ENCODE measurements at regions not wholly inside any gene's neighbourhood (a gene's known extent, or its start where the extent isn't known, plus 50 kb on each side); places are given as distances from the start of the nearest gene placed in this dataset.
"Not testable (repeated sequence)": the region's sequence is repeated elsewhere in the genome, so short reads cannot be mapped to it uniquely, and the experiment has no call there.

- no peaks in the 10 kb centered on the region for H3K27me3 Mint-ChIP-seq
These were observed 473.1 kb downstream of the XIRP2 start for GRCh38 chr2:167361426-167361825.

GRCh38 chr2:167355821-167356220 is 467.5 kb downstream of the XIRP2 start:
- no peaks in the 10 kb centered on the region for H3K9me3 Mint-ChIP-seq
- no peaks in the 10 kb centered on the region for H3K4me1 Mint-ChIP-seq
- no peak overlapping the region for H3K4me3 Mint-ChIP-seq
- ChIA-PET POLR2A (no interaction called here), CTCF (no interaction called here)
- DNase-seq = no peak
- no peak overlapping the region for H3K27ac Mint-ChIP-seq
- no peaks in the 10 kb centered on the region for H3K36me3 Mint-ChIP-seq (ENCODE audit: low read depth)
- no peaks in the 10 kb centered on the region for H3K27me3 Mint-ChIP-seq

More at GRCh38 chr2:167361426-167361825, 473.1 kb downstream of the XIRP2 start:
- CTCF ChIA-PET = no interaction called here
- Mint-ChIP-seq H3K9me3 (peaks cover 8% of the 10 kb centered on the region), H3K4me1 (no peaks in the 10 kb centered on the region), H3K4me3 (no peak overlapping the region), H3K36me3 (ENCODE audit: low read depth) (no peaks in the 10 kb centered on the region), H3K27ac (no peak overlapping the region)
- POLR2A ChIA-PET = no interaction called here
- no peak for DNase-seq

- POLR2A ChIA-PET = interaction anchor here (0.8 kb wide), 1 partner anchor 20 kb away, joined by 3 read pairs; no protein-coding TSS in a partner anchor
- Mint-ChIP-seq H3K4me1 (no peaks in the 10 kb centered on the region), H3K36me3 (ENCODE audit: low read depth) (no peaks in the 10 kb centered on the region), H3K27me3 (no peaks in the 10 kb centered on the region), H3K9me3 (no peaks in the 10 kb centered on the region), H3K27ac (no peak overlapping the region), H3K4me3 (no peak overlapping the region)
- CTCF ChIA-PET = no interaction called here
- no peak for DNase-seq
These were observed 465.5 kb downstream of the XIRP2 start for GRCh38 chr2:167353605-167354280.

GRCh38 chr2:167345559-167345958 is 457.3 kb downstream of the XIRP2 start:
- no peak for DNase-seq
- Mint-ChIP-seq H3K4me1 (no peaks in the 10 kb centered on the region), H3K27me3 (no peaks in the 10 kb centered on the region), H3K4me3 (no peak overlapping the region), H3K9me3 (no peaks in the 10 kb centered on the region), H3K36me3 (ENCODE audit: low read depth) (no peaks in the 10 kb centered on the region), H3K27ac (no peak overlapping the region)
- POLR2A ChIA-PET = no interaction called here
- CTCF ChIA-PET = no interaction called here

DNA sequence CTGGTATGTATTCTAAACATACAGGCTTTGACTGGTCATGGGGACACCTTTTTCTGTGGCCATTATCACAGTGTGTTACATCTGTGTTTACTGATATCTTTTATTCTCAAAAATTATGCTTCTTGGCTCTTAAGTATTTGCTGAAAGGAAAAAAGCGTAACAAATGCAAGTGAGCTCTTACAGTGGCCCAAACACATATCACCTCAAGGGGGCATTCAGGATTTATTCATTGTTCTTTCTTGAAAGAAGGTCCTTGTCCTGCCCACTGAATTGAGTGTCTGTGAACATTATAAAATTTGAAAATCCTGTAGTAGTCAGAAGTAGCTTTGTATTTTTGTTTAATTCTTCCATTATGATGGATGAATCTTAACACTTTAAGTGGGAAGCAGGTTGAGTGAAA is 454.5 kb downstream of the XIRP2 start:
- Mint-ChIP-seq H3K27me3 (no peaks in the 10 kb centered on the region), H3K36me3 (ENCODE audit: low read depth) (no peaks in the 10 kb centered on the region), H3K4me1 (no peaks in the 10 kb centered on the region), H3K9me3 (no peaks in the 10 kb centered on the region), H3K4me3 (no peak overlapping the region), H3K27ac (no peak overlapping the region)
- DNase-seq = no peak
- CTCF ChIA-PET = no interaction called here
- POLR2A ChIA-PET = no interaction called here

- H3K4me1 Mint-ChIP-seq = no peaks in the 10 kb centered on the region
- no peaks in the 10 kb centered on the region for H3K27me3 Mint-ChIP-seq
- DNase-seq = no peak
- CTCF ChIA-PET = no interaction called here
- POLR2A ChIA-PET = no interaction called here
- no peak overlapping the region for H3K4me3 Mint-ChIP-seq
- no peak overlapping the region for H3K27ac Mint-ChIP-seq
- H3K36me3 Mint-ChIP-seq (ENCODE audit: low read depth) = no peaks in the 10 kb centered on the region
- no peaks in the 10 kb centered on the region for H3K9me3 Mint-ChIP-seq
These were observed 452.0 kb downstream of the XIRP2 start for GRCh38 chr2:167340322-167340721.

DNA sequence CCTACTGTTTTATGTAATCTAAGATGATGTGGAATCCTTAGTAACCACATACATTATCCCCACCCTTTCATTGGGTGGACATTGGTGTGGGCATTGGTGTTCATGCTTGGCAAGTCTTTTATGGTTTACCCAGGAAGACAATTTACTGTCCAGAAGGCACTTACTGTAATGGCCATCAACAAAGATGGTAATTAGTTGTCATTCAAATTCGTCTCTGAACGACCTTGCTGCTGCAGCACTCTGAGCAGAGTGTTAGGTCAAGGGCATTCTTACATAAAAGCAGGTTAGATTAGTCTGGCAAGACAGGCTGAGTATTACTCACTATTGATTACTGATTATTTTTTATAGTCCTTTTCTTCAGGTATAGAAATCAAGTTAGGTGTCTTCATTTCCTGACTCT is 447.9 kb downstream of the XIRP2 start:
- Mint-ChIP-seq H3K9me3 (no peaks in the 10 kb centered on the region), H3K4me1 (no peaks in the 10 kb centered on the region), H3K27me3 (no peaks in the 10 kb centered on the region), H3K27ac (no peak overlapping the region), H3K36me3 (ENCODE audit: low read depth) (no peaks in the 10 kb centered on the region), H3K4me3 (no peak overlapping the region)
- POLR2A ChIA-PET = no interaction called here
- DNase-seq = no peak
- CTCF ChIA-PET = no interaction called here

DNA sequence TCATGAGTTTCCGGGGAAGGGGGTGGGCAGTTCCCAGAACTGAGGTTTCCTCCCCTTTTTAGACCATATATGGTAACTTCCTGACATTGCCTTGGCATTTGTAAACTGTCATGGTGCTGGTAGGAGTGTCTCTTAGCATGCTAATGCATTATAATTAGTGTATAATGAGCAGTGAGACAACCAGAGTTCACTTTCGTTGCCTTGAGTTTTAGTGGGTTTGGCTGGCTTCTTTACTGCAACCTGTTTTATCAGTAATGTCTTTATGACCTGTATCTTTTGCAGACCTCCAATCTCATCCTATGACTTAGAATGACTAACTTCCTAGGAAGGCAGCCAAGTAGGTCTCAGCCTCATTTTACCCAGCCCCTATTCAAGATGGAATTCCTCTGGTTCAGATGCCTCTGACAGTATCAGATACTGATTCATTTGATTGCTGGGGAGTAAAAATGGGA is 447.3 kb downstream of the XIRP2 start:
- Mint-ChIP-seq H3K4me1 (no peaks in the 10 kb centered on the region), H3K9me3 (no peaks in the 10 kb centered on the region), H3K36me3 (ENCODE audit: low read depth) (no peaks in the 10 kb centered on the region), H3K27ac (no peak overlapping the region), H3K27me3 (no peaks in the 10 kb centered on the region), H3K4me3 (no peak overlapping the region)
- ChIA-PET CTCF (no interaction called here), POLR2A (no interaction called here)
- DNase-seq = no peak

DNA sequence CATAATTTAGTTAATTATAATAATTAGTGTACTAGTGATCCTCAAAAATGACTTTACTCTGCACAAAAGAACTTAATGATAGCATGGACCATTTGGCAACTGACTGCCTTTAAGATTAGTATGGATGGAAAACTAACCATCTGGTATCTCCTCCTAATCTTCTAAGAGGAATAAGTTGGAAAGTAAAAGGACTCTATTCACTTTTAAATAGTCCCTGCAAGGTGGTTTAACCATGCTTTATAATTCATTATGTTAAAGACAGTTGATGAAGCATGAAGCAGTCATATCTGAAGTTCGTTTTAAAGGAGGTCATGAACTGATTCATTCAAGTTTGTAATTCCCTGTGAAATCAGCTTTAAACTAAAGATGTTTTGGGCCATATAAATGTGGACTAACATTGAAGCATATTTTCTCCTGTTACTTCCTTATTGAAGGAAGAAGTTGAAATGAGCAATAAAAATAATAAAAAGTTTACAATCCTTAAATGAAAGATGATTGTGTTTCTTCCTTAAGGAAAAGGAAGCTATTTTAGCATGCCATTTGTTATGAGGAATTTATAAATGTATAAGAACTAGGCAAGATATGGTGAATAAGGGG is 446.0 kb downstream of the XIRP2 start:
- Mint-ChIP-seq H3K4me3 (no peak overlapping the region), H3K36me3 (ENCODE audit: low read depth) (no peaks in the 10 kb centered on the region), H3K27me3 (no peaks in the 10 kb centered on the region), H3K4me1 (no peaks in the 10 kb centered on the region), H3K9me3 (no peaks in the 10 kb centered on the region), H3K27ac (no peak overlapping the region)
- CTCF ChIA-PET = no interaction called here
- no peak for DNase-seq
- POLR2A ChIA-PET = no interaction called here

DNA sequence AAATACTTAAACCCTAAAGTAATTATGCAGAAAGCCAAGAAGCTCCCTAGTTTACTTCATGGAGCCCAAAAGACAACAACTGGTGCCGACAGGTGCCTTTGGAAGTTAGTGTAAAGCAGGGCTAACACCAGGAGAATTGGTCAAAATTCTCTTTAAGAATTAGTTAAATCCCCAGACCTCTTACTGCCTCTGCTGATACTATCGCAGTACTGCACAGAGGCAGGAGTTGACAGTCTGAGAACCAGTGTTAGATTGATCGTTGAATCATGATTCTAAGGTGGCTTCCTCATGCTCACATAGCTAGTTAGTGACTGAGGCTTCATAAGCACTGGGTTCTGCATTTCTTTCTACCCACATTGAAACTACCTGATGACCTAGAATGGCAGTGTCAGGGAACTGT is 445.0 kb downstream of the XIRP2 start:
- H3K36me3 Mint-ChIP-seq (ENCODE audit: low read depth) = no peaks in the 10 kb centered on the region
- POLR2A ChIA-PET = no interaction called here
- no peak overlapping the region for H3K27ac Mint-ChIP-seq
- CTCF ChIA-PET = no interaction called here
- no peak overlapping the region for H3K4me3 Mint-ChIP-seq
- no peaks in the 10 kb centered on the region for H3K4me1 Mint-ChIP-seq
- H3K27me3 Mint-ChIP-seq = no peaks in the 10 kb centered on the region
- H3K9me3 Mint-ChIP-seq = no peaks in the 10 kb centered on the region
- DNase-seq = no peak

- POLR2A ChIA-PET = no interaction called here
- H3K4me3 Mint-ChIP-seq = no peak overlapping the region
- no peaks in the 10 kb centered on the region for H3K4me1 Mint-ChIP-seq
- no peak for DNase-seq
- CTCF ChIA-PET = no interaction called here
- H3K27ac Mint-ChIP-seq = no peak overlapping the region
- no peaks in the 10 kb centered on the region for H3K9me3 Mint-ChIP-seq
- no peaks in the 10 kb centered on the region for H3K36me3 Mint-ChIP-seq (ENCODE audit: low read depth)
- H3K27me3 Mint-ChIP-seq = no peaks in the 10 kb centered on the region
These were observed 444.1 kb downstream of the XIRP2 start for GRCh38 chr2:167332358-167332757.

DNA sequence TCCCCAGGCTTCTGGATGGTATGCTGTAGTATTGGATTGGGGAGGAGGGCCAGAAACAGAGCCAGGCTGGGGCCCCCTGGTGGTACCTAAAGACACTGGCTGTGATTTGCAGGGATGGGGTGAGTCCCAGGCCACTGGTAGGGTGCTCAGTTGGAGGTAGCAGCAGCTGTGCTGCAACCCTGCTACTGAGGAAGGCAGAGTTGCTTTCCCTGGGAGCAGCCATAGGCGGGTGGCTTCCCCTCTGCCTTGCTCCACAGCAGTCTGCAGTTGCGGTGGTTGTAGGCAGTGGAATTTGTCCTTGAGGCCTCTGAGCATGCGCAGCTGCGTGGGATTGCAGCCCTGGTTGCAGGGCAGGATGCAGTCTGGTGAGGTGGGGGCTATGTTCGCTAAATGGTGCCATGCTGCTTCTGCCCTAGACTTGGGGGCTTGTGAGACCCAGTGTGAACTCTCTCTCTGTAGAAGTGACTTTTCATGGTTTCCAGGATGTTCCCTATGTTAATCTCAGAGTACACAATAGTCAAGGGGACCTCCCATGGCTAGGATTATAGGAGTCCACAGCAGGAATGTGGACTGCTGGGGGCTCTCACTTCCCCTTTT is 443.5 kb downstream of the XIRP2 start:
- no peaks in the 10 kb centered on the region for H3K36me3 Mint-ChIP-seq (ENCODE audit: low read depth)
- no peaks in the 10 kb centered on the region for H3K27me3 Mint-ChIP-seq
- H3K27ac Mint-ChIP-seq = no peak overlapping the region
- ChIA-PET POLR2A (no interaction called here), CTCF (no interaction called here)
- DNase-seq = no peak
- H3K4me1 Mint-ChIP-seq = no peaks in the 10 kb centered on the region
- no peaks in the 10 kb centered on the region for H3K9me3 Mint-ChIP-seq
- H3K4me3 Mint-ChIP-seq = no peak overlapping the region

DNA sequence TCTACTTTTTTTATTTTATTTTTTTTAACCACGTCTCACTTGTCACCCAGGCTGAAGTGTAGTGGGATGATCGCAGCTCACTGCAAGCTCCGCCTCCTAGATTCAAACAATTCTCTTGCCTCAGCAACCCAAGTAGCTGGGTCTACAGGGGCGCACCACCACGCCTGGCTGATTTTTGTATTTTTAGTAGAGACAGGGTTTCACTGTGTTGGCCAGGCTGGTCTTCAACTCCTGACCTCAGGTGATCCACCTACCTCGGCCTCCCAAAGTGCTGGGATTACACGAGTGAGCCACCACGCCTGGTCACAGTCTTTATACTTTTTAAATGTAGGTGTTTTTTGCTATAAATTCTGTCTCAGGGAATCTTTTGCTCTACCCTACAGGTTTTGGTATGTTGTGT is 440.5 kb downstream of the XIRP2 start:
- H3K4me1 Mint-ChIP-seq; H3K27ac Mint-ChIP-seq; H3K27me3 Mint-ChIP-seq; H3K36me3 Mint-ChIP-seq (ENCODE audit: low read depth); H3K4me3 Mint-ChIP-seq; DNase-seq; CTCF ChIA-PET; H3K9me3 Mint-ChIP-seq; POLR2A ChIA-PET: not testable (repeated sequence)

DNA sequence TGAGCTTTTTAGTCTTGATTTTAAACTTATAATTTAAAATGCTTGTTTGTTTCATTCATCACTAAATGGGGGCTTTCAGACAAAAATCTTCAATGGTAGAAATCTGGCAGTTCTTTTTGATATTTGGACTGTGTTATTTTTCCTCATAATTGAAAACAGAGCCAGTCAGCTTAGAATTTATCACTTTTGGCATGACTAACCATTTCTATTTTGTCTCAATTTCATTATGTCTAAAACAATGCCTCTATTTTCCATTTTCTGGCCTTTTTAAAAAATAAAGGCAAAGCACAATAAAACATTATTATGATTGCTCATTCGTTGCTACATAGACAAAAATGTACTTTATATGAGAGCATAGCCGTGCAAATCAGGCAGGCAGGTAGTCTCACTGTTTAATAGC is 434.5 kb downstream of the XIRP2 start:
- Mint-ChIP-seq H3K27ac (no peak overlapping the region), H3K9me3 (no peaks in the 10 kb centered on the region), H3K36me3 (ENCODE audit: low read depth) (no peaks in the 10 kb centered on the region), H3K4me3 (no peak overlapping the region), H3K27me3 (no peaks in the 10 kb centered on the region), H3K4me1 (no peaks in the 10 kb centered on the region)
- POLR2A ChIA-PET = no interaction called here
- DNase-seq = no peak
- CTCF ChIA-PET = no interaction called here
